HepG2 (cell line): ENCODE measurements at regions not wholly inside any gene's neighbourhood (a gene's known extent, or its start where the extent isn't known, plus 50 kb on each side); places are given as distances from the start of the nearest gene placed in this dataset.

Experiments used
- ATAC-seq: fragments of 200-7000 bp; cut with Tn5 transposase; 3 replicates; pipeline ENCODE4 v1.9.1; 2020; ENCODE audit warnings: mild to moderate bottlenecking, moderate library complexity
- BruUV-seq: library from RNA; stranded (reverse); fragments of 400-500 nt; replicated peaks from 2 replicates; lab custom pipeline; 2021; lab: Mats Ljungman, UMichigan
- CTCF ChIA-PET: fragments of 300-600 bp; formaldehyde crosslinking; extraction: SDS; loops from one replicate; lab custom pipeline; 2021; ENCODE audit warnings: low total read pairs, inconsistent platforms, low intra/inter-chr PET ratio; lab: Yijun Ruan, JAX
- POLR2A ChIA-PET: fragments of 350-600 bp; sonication (Branson Sonifier 250); formaldehyde crosslinking; loops from one replicate; lab custom pipeline; 2020; ENCODE audit warnings: antibody characterized with exemption, inconsistent platforms; lab: Yijun Ruan, JAX
- DNase-seq: peaks from one replicate; pipeline ENCODE4 v3.0.0-alpha.2; 2015; ENCODE audit warnings: low spot score
- FAIRE-seq: peaks from 3 replicates; lab custom pipeline; 2011; peaks lifted over from hg19 to GRCh38; lab: Jason Lieb, UNC
- H2AFZ ChIP-seq: one replicate; pipeline ENCODE4 v1.6.1; 2011; ENCODE audit warnings: low read length, inconsistent platforms
- H3K27ac ChIP-seq: fragments of 300-600 bp; 3 replicates; pipeline ENCODE4 v1.8.0; 2011; ENCODE audit warnings: mixed run types, mild to moderate bottlenecking, mixed read lengths, low read length, inconsistent platforms; ENCODE audit not compliant: insufficient read depth; ENCODE audit errors: extremely low read length
- H3K27me3 ChIP-seq, 2 experiments: fragments of 200-600 bp in 1 of 2; 2 replicates in 1 of 2; 3 replicates in 1 of 2; pipeline versions ENCODE4 v1.6.0 to v1.8.0; 2011; ENCODE audit warnings: low read length in 2 of 2, mild to moderate bottlenecking in 2 of 2, moderate library complexity in 2 of 2, inconsistent platforms in 1 of 2; ENCODE audit not compliant: insufficient read depth in 2 of 2, control insufficient read depth in 1 of 2
- H3K36me3 ChIP-seq, 2 experiments: fragments of 200-600 bp in 1 of 2; replicated peaks in 1 of 2; 2 replicates in 1 of 2; 3 replicates in 1 of 2; pipeline versions ENCODE4 v1.5.1 to v1.8.0; 2011; ENCODE audit warnings: low read length in 2 of 2, inconsistent platforms in 1 of 2; ENCODE audit not compliant: insufficient read depth in 2 of 2, control insufficient read depth in 1 of 2
- H3K4me1 ChIP-seq: 2 replicates; pipeline ENCODE4 v1.5.1; 2012; ENCODE audit warnings: low read length, inconsistent platforms; ENCODE audit not compliant: insufficient read depth
- H3K4me2 ChIP-seq: 2 replicates; pipeline ENCODE4 v1.6.0; 2011; ENCODE audit warnings: low read depth, low read length, inconsistent platforms
- H3K4me3 ChIP-seq, 3 experiments: fragments of 200-600 bp in 1 of 3; sonication (generic), shearing (Covaris generic) in 1 of 3; replicated peaks in 1 of 3; 2 replicates each; pipeline ENCODE4 v1.5.1; 2011 to 2016; ENCODE audit warnings: low read length in 3 of 3, inconsistent platforms in 2 of 3, low read depth in 2 of 3, mild to moderate bottlenecking in 2 of 3, control low read depth in 1 of 3, mixed read lengths in 1 of 3; ENCODE audit not compliant: insufficient read depth in 1 of 3
- H3K79me2 ChIP-seq: one replicate; pipeline ENCODE4 v1.6.1; 2011; ENCODE audit warnings: low read length, inconsistent platforms; ENCODE audit not compliant: insufficient read depth
- H3K9ac ChIP-seq: 2 replicates; pipeline ENCODE4 v1.6.0; 2011; ENCODE audit warnings: mild to moderate bottlenecking, low read depth, low read length, inconsistent platforms; ENCODE audit not compliant: insufficient read depth
- H3K9me3 ChIP-seq: 2 replicates; pipeline ENCODE4 v1.5.1; 2012; ENCODE audit warnings: mild to moderate bottlenecking, low read length
- H4K20me1 ChIP-seq: 2 replicates; pipeline ENCODE4 v1.6.0; 2011; ENCODE audit warnings: inconsistent platforms, mild to moderate bottlenecking, low read length, moderate library complexity; ENCODE audit not compliant: insufficient read depth
- AHR ChIP-seq: IDR thresholded peaks from 2 replicates; pipeline ENCODE4 v1.6.1; 2018; ENCODE audit warnings: missing genetic modification reagents, missing compliant biosample characterization
- AKAP8 ChIP-seq: sonication (generic); formaldehyde crosslinking; IDR thresholded peaks from 2 replicates; pipeline ENCODE4 v1.5.1; 2020; ENCODE audit warnings: mild to moderate bottlenecking, missing genetic modification reagents
- ERF ChIP-seq: IDR thresholded peaks from 2 replicates; pipeline ENCODE4 v1.6.1; 2018; ENCODE audit warnings: missing biosample characterization, missing genetic modification reagents
- FOXA1 ChIP-seq, 2 experiments: fragments of 450-650 bp in 1 of 2; sonication (generic) in 1 of 2; formaldehyde crosslinking in 1 of 2; IDR thresholded peaks; 2 replicates each; pipeline versions ENCODE4 v1.4.0 to v1.6.1; 2016 to 2020; ENCODE audit warnings: missing genetic modification reagents in 1 of 2
- GLMP ChIP-seq: sonication (generic); formaldehyde crosslinking; IDR thresholded peaks from 2 replicates; pipeline ENCODE4 v1.9.0; 2021; ENCODE audit warnings: missing genetic modification reagents, mild to moderate bottlenecking, borderline replicate concordance
- JUND ChIP-seq: sonication (generic); formaldehyde crosslinking; IDR thresholded peaks from 2 replicates; pipeline ENCODE4 v1.8.0; 2022; ENCODE audit warnings: mild to moderate bottlenecking, missing genetic modification reagents
- MTERF4 ChIP-seq: sonication (generic); formaldehyde crosslinking; IDR thresholded peaks from 2 replicates; pipeline ENCODE4 v1.8.0; 2023; ENCODE audit warnings: mild to moderate bottlenecking, missing genetic modification reagents
- MXD4 ChIP-seq: IDR thresholded peaks from 2 replicates; pipeline ENCODE4 v1.6.1; 2016; ENCODE audit warnings: mild to moderate bottlenecking, missing biosample characterization, missing genetic modification reagents
- RFXAP ChIP-seq: sonication (generic); formaldehyde crosslinking; IDR thresholded peaks from 2 replicates; pipeline ENCODE4 v1.4.0; 2020; ENCODE audit warnings: missing genetic modification reagents, borderline replicate concordance
- YEATS4 ChIP-seq: sonication (generic); formaldehyde crosslinking; IDR thresholded peaks from 2 replicates; pipeline ENCODE4 v1.4.0; 2020; ENCODE audit warnings: missing genetic modification reagents, borderline replicate concordance
- ZFAT ChIP-seq: sonication (generic); formaldehyde crosslinking; conservative IDR thresholded peaks from 2 replicates; pipeline ENCODE4 v1.8.1; 2023; ENCODE audit warnings: missing genetic modification reagents, inconsistent platforms
- ZNF678 ChIP-seq: sonication (generic); formaldehyde crosslinking; IDR thresholded peaks from 2 replicates; pipeline ENCODE4 v1.4.0; 2020; ENCODE audit warnings: mild to moderate bottlenecking, missing genetic modification reagents
- ZNF7 ChIP-seq: IDR thresholded peaks from 2 replicates; pipeline ENCODE4 v1.6.1; 2016; ENCODE audit warnings: missing biosample characterization, missing genetic modification reagents
- ZNF709 ChIP-seq: sonication (generic); formaldehyde crosslinking; IDR thresholded peaks from 2 replicates; pipeline ENCODE4 v1.5.0; 2020; ENCODE audit warnings: mild to moderate bottlenecking, missing genetic modification reagents
- ZNF816 ChIP-seq: sonication (generic); formaldehyde crosslinking; IDR thresholded peaks from 2 replicates; pipeline ENCODE4 v1.8.0; 2022; ENCODE audit warnings: missing genetic modification reagents, mild to moderate bottlenecking, borderline replicate concordance
- WGBS: methylation state at CpG from one replicate; pipeline ENCODE4 v1.1.6; 2017; ENCODE audit warnings: low lambda C conversion rate; 5-methylcytosine and 5-hydroxymethylcytosine counted together
- in situ Hi-C: cut with HindIII; loops from 2 replicates; pipeline ENCODE4 v1.10.0; 2017; ENCODE audit warnings: low pct_unique_long_range_greater_than_20kb; ENCODE audit not compliant: extremely low pct_ligation_motif_present
- intact Hi-C: fragments of 100-400 bp; cut with micrococcal nuclease; formaldehyde crosslinking; loops from one replicate; pipeline ENCODE4 v1.10.0; 2022; ENCODE audit not compliant: unreplicated experiment
- TF ChIP-seq, protein P1 (sequence below): sonication (generic); formaldehyde crosslinking; IDR thresholded peaks from 2 replicates; pipeline ENCODE4 v1.8.0; 2022; ENCODE audit warnings: missing genetic modification reagents, mild to moderate bottlenecking, inconsistent platforms, borderline replicate concordance
- TF ChIP-seq, protein P2 (sequence below): sonication (generic); formaldehyde crosslinking; IDR thresholded peaks from 2 replicates; pipeline ENCODE4 v1.4.0; 2020; ENCODE audit warnings: missing genetic modification reagents

GRCh38 chr7:136140469-136140868 lies 163.3 kb upstream of the MTPN start (continued):
- TF ChIP-seq MXD4 (CRISPR knock-in tag) (no peak), ZNF816 (no peak), MTERF4 (no peak), AHR (no peak), JUND (CRISPR knock-in tag) (no peak), FOXA1 (IDR thresholded peaks at IDR 0.05) (no peak), FOXA1 (CRISPR knock-in tag; IDR thresholded peaks at IDR 0.05) (no peak)
- TF ChIP-seq, protein P1, sequence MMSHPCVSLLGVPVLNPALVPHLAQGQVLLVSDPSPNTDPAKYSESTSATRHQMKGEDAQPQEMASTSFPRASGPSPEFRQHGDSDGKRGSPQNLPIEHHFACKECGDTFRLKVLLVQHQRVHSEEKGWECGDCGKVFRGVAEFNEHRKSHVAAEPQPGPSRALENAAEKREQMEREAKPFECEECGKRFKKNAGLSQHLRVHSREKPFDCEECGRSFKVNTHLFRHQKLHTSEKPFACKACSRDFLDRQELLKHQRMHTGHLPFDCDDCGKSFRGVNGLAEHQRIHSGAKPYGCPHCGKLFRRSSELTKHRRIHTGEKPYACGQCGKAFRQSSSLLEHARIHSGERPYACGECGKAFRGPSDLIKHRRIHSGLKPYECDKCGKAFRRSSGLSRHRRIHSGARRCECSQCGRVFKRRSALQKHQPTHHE (CRISPR knock-in tag): no peak
- TF ChIP-seq, protein P2, sequence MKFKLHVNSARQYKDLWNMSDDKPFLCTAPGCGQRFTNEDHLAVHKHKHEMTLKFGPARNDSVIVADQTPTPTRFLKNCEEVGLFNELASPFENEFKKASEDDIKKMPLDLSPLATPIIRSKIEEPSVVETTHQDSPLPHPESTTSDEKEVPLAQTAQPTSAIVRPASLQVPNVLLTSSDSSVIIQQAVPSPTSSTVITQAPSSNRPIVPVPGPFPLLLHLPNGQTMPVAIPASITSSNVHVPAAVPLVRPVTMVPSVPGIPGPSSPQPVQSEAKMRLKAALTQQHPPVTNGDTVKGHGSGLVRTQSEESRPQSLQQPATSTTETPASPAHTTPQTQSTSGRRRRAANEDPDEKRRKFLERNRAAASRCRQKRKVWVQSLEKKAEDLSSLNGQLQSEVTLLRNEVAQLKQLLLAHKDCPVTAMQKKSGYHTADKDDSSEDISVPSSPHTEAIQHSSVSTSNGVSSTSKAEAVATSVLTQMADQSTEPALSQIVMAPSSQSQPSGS (CRISPR knock-in tag): no peak

- in situ Hi-C loops: no loop called here
- ATAC-seq (no peak), DNase-seq (no peak), FAIRE-seq (no peak)
- Histone ChIP-seq H3K4me2 (no peak overlapping the region), H2AFZ (no peak overlapping the region), H3K4me3 (no peak overlapping the region), H3K9ac (no peak overlapping the region), H3K27ac (no peak overlapping the region), H3K79me2 (no peaks in the 10 kb centered on the region), H3K27me3 (no peaks in the 10 kb centered on the region; a peak in 1 of 5 replicates), H3K4me1 (no peaks in the 10 kb centered on the region), H3K36me3 (no peaks in the 10 kb centered on the region), H3K9me3 (no peaks in the 10 kb centered on the region), H4K20me1 (no peaks in the 10 kb centered on the region)
- 5% methylated on average over 6 of the region's 6 CpGs for WGBS
- ChIA-PET POLR2A (no interaction called here), CTCF (no interaction called here)
- no TSS peak for BruUV-seq
- intact Hi-C loops: no loop called here
- no peak for TF ChIP-seq GLMP (CRISPR knock-in tag)
- no peak for TF ChIP-seq AKAP8 (CRISPR knock-in tag)
- no peak for TF ChIP-seq ERF (CRISPR knock-in tag)
- no peak for TF ChIP-seq RFXAP (CRISPR knock-in tag)
- no peak for TF ChIP-seq YEATS4 (CRISPR knock-in tag)
- TF ChIP-seq ZNF709: no peak
- TF ChIP-seq ZNF7 (CRISPR knock-in tag): no peak
- no peak for TF ChIP-seq ZFAT (CRISPR knock-in tag)
- TF ChIP-seq ZNF678: no peak
These were observed 162.3 kb upstream of the MTPN start for GRCh38 chr7:136139417-136139816.
